Neural progenitor cell (in vitro differentiated cells): ENCODE measurements at regions not wholly inside any gene's neighbourhood (a gene's known extent, or its start where the extent isn't known, plus 50 kb on each side); places are given as distances from the start of the nearest gene placed in this dataset.

Source experiments
- DNase-seq: peaks from one replicate; pipeline ENCODE4 v3.0.0-alpha.2; 2016; ENCODE audit warnings: low spot score
- H2AFZ ChIP-seq: fragments of 200-600 bp; sonication (generic); replicated peaks from 2 replicates; pipeline ENCODE4 v1.6.1; 2016; ENCODE audit warnings: antibody characterized with exemption
- H3F3A ChIP-seq: fragments of 200-600 bp; sonication (generic); 2 replicates; pipeline ENCODE4 v1.6.1; 2016; ENCODE audit warnings: antibody characterized with exemption, low read depth
- H3K27ac ChIP-seq: fragments of 200-600 bp; sonication (generic); 2 replicates; pipeline ENCODE4 v1.5.1; 2016; ENCODE audit warnings: mild to moderate bottlenecking
- H3K27me3 ChIP-seq: fragments of 200-600 bp; sonication (generic); 2 replicates; pipeline ENCODE4 v1.6.1; 2016; ENCODE audit warnings: mild to moderate bottlenecking, moderate library complexity
- H3K36me3 ChIP-seq: fragments of 200-600 bp; sonication (generic); 2 replicates; pipeline ENCODE4 v1.5.1; 2016
- H3K4me1 ChIP-seq: fragments of 200-600 bp; sonication (generic); 2 replicates; pipeline ENCODE4 v1.6.1; 2016; ENCODE audit warnings: mixed run types
- H3K4me2 ChIP-seq: fragments of 200-600 bp; sonication (generic); 2 replicates; pipeline ENCODE4 v1.6.1; 2016
- H3K4me3 ChIP-seq: fragments of 200-600 bp; sonication (generic); 2 replicates; pipeline ENCODE4 v1.5.1; 2016
- H3K79me2 ChIP-seq: fragments of 200-600 bp; sonication (generic); 2 replicates; pipeline ENCODE4 v1.6.1; 2016; ENCODE audit warnings: low read depth
- H3K9ac ChIP-seq: fragments of 200-600 bp; sonication (generic); 2 replicates; pipeline ENCODE4 v1.6.1; 2016
- H3K9me3 ChIP-seq: fragments of 200-600 bp; sonication (generic); 2 replicates; pipeline ENCODE4 v1.5.1; 2016; ENCODE audit warnings: low read depth
- H4K20me1 ChIP-seq: fragments of 200-600 bp; sonication (generic); 2 replicates; pipeline ENCODE4 v1.6.1; 2016; ENCODE audit warnings: low read depth
- H3K27ac Mint-ChIP-seq: 3 replicates; pipeline ENCODE4 v1.8.0; 2021; ENCODE audit warnings: mixed read lengths
- H3K27me3 Mint-ChIP-seq: 2 replicates; pipeline ENCODE4 v1.8.0; 2022; ENCODE audit warnings: low read depth, mild to moderate bottlenecking, inconsistent platforms, moderate library complexity, mixed read lengths; ENCODE audit not compliant: insufficient read depth
- H3K36me3 Mint-ChIP-seq: 3 replicates; pipeline ENCODE4 v1.8.0; 2021; ENCODE audit warnings: mixed read lengths
- H3K4me1 Mint-ChIP-seq: 3 replicates; pipeline ENCODE4 v1.8.0; 2021; ENCODE audit warnings: mixed read lengths
- H3K4me3 Mint-ChIP-seq: 3 replicates; pipeline ENCODE4 v1.8.0; 2021; ENCODE audit warnings: mild to moderate bottlenecking, moderate library complexity, mixed read lengths
- H3K9me3 Mint-ChIP-seq: 3 replicates; pipeline ENCODE4 v1.8.0; 2020; ENCODE audit warnings: mixed read lengths
- CTCF ChIP-seq: fragments of 200-600 bp; sonication (generic); IDR thresholded peaks from 2 replicates; pipeline ENCODE4 v1.5.1; 2017; ENCODE audit warnings: antibody characterized with exemption, mild to moderate bottlenecking
- EZH2 ChIP-seq: fragments of 200-600 bp; sonication (generic); IDR thresholded peaks from 2 replicates; pipeline ENCODE4 v1.6.1; 2017; ENCODE audit warnings: antibody characterized with exemption, mild to moderate bottlenecking, moderate library complexity
- EZH2phosphoT487 ChIP-seq: fragments of 200-600 bp; sonication (generic); IDR thresholded peaks from 2 replicates; pipeline ENCODE4 v1.6.1; 2017; ENCODE audit warnings: antibody characterized with exemption

GRCh38 chr15:31806106-31806505, 224.2 kb upstream of the CHRNA7 start:
- no peak overlapping the region for H3K9ac ChIP-seq
- H3K4me1 Mint-ChIP-seq = no peaks in the 10 kb centered on the region
- H3K4me3 ChIP-seq = no peak overlapping the region
- H3K9me3 Mint-ChIP-seq = no peaks in the 10 kb centered on the region
- H3K27me3 Mint-ChIP-seq = no peaks in the 10 kb centered on the region
- H3K27me3 ChIP-seq = no peaks in the 10 kb centered on the region
- no peak for TF ChIP-seq CTCF
- no peak for TF ChIP-seq EZH2phosphoT487
- no peaks in the 10 kb centered on the region for H3K4me1 ChIP-seq
- H3K4me3 Mint-ChIP-seq = no peak overlapping the region
- DNase-seq = no peak
- H3K4me2 ChIP-seq = no peak overlapping the region
- H3K27ac ChIP-seq = no peak overlapping the region
- no peak overlapping the region for H3K27ac Mint-ChIP-seq
- no peak overlapping the region for H2AFZ ChIP-seq
- no peaks in the 10 kb centered on the region for H3K9me3 ChIP-seq
- no peaks in the 10 kb centered on the region for H3K36me3 ChIP-seq
- no peaks in the 10 kb centered on the region for H3K79me2 ChIP-seq
- H4K20me1 ChIP-seq = no peaks in the 10 kb centered on the region
- H3K36me3 Mint-ChIP-seq = no peaks in the 10 kb centered on the region
- H3F3A ChIP-seq = no peaks in the 10 kb centered on the region

- Histone ChIP-seq H3K9me3 (no peaks in the 10 kb centered on the region), H3K9ac (no peak overlapping the region), H3K36me3 (no peaks in the 10 kb centered on the region), H3K4me3 (no peak overlapping the region), H3K4me1 (no peaks in the 10 kb centered on the region), H3K27me3 (no peaks in the 10 kb centered on the region), H4K20me1 (no peaks in the 10 kb centered on the region), H2AFZ (no peak overlapping the region), H3K27ac (no peak overlapping the region), H3F3A (no peaks in the 10 kb centered on the region), H3K79me2 (no peaks in the 10 kb centered on the region), H3K4me2 (no peak overlapping the region)
- no peak overlapping the region for H3K27ac Mint-ChIP-seq
- H3K27me3 Mint-ChIP-seq = no peaks in the 10 kb centered on the region
- peaks cover 7% of the 10 kb centered on the region for H3K4me1 Mint-ChIP-seq
- DNase-seq = no peak
- no peak overlapping the region for H3K4me3 Mint-ChIP-seq
- H3K9me3 Mint-ChIP-seq = no peaks in the 10 kb centered on the region
- TF ChIP-seq CTCF = no peak
- TF ChIP-seq EZH2 = no peak
- no peak for TF ChIP-seq EZH2phosphoT487
- no peaks in the 10 kb centered on the region for H3K36me3 Mint-ChIP-seq
These were observed 218.7 kb upstream of the CHRNA7 start for GRCh38 chr15:31811641-31812040.

- Histone ChIP-seq H3K4me1 (no peaks in the 10 kb centered on the region), H4K20me1 (no peaks in the 10 kb centered on the region), H2AFZ (no peak overlapping the region), H3K27me3 (no peaks in the 10 kb centered on the region), H3K9ac (no peak overlapping the region), H3K36me3 (no peaks in the 10 kb centered on the region), H3K4me3 (no peak overlapping the region), H3K9me3 (no peaks in the 10 kb centered on the region), H3K27ac (no peak overlapping the region), H3F3A (no peaks in the 10 kb centered on the region), H3K4me2 (no peak overlapping the region), H3K79me2 (no peaks in the 10 kb centered on the region)
- Mint-ChIP-seq H3K9me3 (no peaks in the 10 kb centered on the region), H3K4me1 (peaks cover 7% of the 10 kb centered on the region), H3K36me3 (no peaks in the 10 kb centered on the region), H3K4me3 (no peak overlapping the region), H3K27ac (no peak overlapping the region), H3K27me3 (no peaks in the 10 kb centered on the region)
- no peak for DNase-seq
- TF ChIP-seq EZH2 = no peak
These were observed 216.2 kb upstream of the CHRNA7 start for GRCh38 chr15:31814082-31814481.

GRCh38 chr15:31815411-31816155, 214.7 kb upstream of the CHRNA7 start:
- no peaks in the 10 kb centered on the region for H3K36me3 ChIP-seq
- no peak overlapping the region for H2AFZ ChIP-seq
- H3K4me1 Mint-ChIP-seq = peaks cover 7% of the 10 kb centered on the region
- no peaks in the 10 kb centered on the region for H4K20me1 ChIP-seq
- no peaks in the 10 kb centered on the region for H3F3A ChIP-seq
- H3K4me3 Mint-ChIP-seq = no peak overlapping the region
- TF ChIP-seq EZH2phosphoT487 (no peak), CTCF (no peak), EZH2 (no peak)
- no peaks in the 10 kb centered on the region for H3K27me3 Mint-ChIP-seq
- H3K9me3 ChIP-seq = no peaks in the 10 kb centered on the region
- no peak overlapping the region for H3K9ac ChIP-seq
- H3K9me3 Mint-ChIP-seq = no peaks in the 10 kb centered on the region
- no peaks in the 10 kb centered on the region for H3K4me1 ChIP-seq
- no peak overlapping the region for H3K4me2 ChIP-seq
- no peak overlapping the region for H3K27ac Mint-ChIP-seq
- H3K27ac ChIP-seq = no peak overlapping the region
- H3K79me2 ChIP-seq = no peaks in the 10 kb centered on the region
- no peak overlapping the region for H3K4me3 ChIP-seq
- H3K27me3 ChIP-seq = no peaks in the 10 kb centered on the region
- no peak for DNase-seq
- no peaks in the 10 kb centered on the region for H3K36me3 Mint-ChIP-seq
